HG02973 (cell line): ENCODE measurements at regions not wholly inside any gene's neighbourhood (a gene's known extent, or its start where the extent isn't known, plus 50 kb on each side); places are given as distances from the start of the nearest gene placed in this dataset.

Experiments used
- ATAC-seq: cut with Tn5 transposase; IDR thresholded peaks from one replicate; pipeline ENCODE4 v1.9.1; 2021; ENCODE audit warnings: moderate library complexity; ENCODE audit not compliant: unreplicated experiment

- ATAC-seq, result no peak
Measured at GRCh38 chr5:62001640-62002039, 304.4 kb upstream of the KIF2A start.

GRCh38 chr5:62002436-62002835 is 303.6 kb upstream of the KIF2A start:
- ATAC-seq, result no peak

DNA sequence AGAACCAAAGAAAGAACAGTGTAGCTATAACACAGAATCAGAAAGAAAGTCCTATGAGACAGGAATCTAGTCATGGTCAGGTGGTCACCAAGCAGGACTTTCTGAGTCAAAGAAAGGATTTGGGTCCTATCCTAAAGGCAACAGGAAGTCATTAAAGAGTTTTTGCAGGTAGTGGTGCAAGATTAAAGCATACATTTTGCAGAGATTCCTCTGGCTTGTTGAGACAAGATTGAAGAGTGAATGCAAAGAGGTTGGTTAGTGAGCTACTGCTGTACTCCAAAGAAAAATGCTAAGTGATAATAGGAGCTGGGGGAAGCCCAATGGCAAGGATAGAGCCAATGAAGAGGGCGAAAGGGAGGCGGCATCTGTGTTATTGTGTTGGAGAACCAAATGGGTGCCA is 300.5 kb upstream of the KIF2A start:
- ATAC-seq, result no peak

DNA sequence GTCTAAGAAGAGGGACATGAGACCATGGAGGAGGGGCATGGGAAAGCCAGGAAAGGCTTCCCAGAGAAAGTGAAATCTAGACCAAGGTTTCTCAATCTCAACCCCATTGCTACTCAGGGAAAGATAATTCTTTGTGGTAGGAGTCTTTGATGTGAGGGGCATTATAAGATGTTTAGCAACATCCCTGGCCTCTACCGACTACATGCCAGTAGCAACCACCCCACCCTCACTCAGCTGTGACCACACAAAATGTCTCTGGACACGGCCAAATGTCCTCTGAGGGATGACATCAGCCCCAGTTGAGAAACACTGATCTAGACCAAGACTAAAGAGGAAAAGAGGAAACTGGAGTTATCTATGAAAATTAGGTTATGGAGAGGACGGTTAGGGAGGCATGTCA is 298.5 kb upstream of the KIF2A start:
- no peak for ATAC-seq

DNA sequence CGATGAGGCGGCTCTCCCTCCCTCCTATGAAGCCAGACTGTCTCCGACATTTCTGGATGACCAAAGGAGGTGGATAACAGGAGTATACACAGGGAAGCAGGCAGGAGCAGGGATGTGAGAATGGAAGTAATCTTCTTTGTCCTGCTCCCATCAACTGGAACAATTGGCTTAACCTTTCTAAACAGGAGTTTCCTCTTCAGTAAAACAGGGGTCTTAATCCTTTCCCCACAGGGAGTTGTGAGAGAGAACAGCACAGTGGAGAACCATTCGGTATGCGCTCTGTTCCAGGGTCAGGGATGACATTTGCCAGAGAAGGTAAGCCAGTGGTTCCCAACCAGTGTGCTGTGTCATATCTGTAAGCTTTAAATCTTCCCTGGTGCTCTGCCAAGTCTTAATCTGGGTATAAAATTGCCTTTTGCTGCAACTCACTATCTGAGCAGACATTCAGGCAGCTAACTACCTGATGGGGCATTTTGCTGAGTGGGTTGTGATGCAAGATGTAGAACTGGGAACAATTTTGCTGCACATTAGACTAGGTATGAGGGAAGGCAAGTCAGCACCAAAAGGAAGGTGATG is 294.8 kb upstream of the KIF2A start:
- ATAC-seq, result no peak

DNA sequence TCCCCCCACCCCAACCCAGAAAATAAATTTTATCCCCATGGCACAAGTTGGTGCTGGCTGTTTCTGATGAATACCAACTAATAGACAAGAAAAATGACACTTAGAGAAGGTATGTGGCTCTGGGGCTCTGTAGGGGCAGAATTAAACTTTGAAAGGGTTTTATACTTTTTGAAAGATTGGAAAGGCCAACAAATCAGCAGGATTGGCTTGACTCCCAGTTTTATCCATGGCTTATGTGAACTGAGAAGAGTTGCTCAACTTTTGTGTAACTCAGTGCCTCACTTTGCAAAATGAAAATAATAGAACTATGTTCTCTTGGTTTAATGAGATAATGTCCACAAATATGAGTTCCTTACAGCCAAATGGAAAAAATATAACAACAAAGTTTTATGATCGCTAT is 288.9 kb upstream of the KIF2A start:
- ATAC-seq, result no peak

- ATAC-seq, result no peak
Measured at GRCh38 chr5:62029303-62029702, 276.7 kb upstream of the KIF2A start.

DNA sequence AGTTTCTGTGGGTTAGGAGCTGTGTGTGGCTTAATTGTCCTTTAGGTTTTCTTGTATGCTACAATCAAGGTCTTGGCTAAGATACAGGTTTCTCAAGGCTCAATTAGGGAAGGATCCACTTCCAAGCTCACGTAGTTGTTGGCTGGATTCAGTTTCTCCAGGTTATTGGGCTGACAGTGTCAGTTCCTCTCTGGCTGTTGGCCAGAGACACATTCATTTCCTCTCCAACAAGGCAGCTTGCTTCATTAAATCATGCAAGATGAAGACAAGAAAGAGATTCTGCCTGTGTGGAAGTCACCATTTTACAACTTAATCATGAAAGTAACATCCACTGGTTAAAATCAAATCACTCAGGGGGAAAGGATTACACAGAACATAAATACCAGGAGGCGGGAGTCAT is 275.7 kb upstream of the KIF2A start:
- ATAC-seq, result no peak

DNA sequence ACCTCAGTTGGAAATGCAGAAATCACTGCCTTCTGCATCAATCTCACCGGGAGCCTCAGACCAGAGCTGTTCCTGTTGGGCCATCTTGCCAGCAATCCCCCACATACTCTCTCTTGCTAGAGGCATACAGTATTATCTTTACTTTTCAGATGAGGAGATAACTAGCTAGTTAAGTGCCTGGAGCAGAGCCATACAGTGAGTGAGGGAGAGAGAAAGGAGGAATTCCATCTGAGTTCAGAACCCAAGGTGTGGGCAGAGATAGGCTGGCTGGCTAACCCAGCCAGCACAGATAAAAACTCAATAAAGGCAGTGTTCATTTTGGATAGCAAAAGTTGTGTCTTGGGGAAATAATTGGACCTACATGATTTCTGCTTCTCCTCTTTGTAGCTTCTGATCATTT is 268.0 kb upstream of the KIF2A start:
- ATAC-seq, result no peak

GRCh38 chr5:62041156-62041756 is 264.8 kb upstream of the KIF2A start:
- no peak for ATAC-seq

DNA sequence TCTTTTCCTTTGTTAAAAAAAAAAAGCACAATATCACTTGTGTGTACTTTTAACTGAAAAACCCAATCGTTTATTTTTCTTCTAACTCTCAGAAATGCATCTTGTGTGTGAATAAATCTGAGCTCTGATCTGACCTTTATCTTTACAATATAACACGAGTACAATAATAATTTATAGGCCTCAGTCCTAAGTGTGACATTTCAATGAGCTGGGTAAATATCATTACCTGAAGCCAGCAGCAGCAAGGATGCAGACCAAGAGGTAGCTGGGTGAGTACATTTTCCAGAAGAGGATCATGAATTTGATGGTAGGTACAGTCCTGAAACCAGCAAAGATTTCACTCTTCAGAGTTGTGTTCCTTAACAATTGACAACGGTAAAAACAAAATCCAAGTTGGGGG is 264.0 kb upstream of the KIF2A start:
- ATAC-seq, result no peak

DNA sequence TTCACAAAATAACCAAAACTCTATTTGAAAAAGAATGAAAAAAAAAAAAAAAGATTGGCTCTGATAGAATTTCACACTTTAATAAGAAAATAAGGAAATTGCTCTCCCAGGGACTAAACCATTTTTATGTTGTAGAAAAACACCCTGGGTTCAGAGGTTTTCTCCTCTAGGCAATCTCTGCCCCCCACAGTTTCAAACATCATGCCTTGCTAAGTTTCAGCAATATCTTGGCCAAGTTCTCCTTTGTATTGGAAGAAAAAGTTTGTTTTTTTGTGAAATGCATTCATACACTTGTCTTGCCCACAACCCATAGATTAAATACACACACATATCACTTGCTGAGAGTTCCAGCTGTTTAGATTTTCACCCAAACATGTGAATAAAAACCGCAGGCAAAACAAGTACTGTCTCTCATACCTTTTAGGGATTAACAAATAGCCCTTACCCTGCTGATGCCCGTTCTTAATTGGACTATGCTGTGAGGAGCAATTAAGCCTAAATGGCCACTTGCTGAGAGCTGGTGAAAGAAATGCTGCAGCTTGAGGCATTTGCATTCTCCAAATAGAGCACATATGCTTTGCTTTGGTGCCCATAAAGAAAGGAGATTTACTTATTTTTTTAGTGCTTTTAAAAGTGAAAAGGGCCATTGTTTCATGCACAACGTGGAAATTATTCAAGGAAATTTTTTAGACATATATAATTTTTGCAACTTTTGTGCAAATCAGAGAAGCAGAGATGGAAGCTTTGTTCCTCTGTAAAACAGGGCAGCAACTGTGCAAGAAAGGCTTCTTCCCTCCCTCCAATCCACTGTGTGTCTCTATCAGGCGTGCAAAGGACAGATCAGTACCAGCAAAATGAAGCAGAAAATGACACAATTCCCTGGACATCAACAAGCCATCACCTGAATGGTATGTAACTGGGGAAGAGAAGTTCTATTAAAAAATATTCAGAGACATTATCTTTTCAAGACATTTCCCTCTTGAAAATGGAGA is 262.4 kb upstream of the KIF2A start:
- no peak for ATAC-seq

DNA sequence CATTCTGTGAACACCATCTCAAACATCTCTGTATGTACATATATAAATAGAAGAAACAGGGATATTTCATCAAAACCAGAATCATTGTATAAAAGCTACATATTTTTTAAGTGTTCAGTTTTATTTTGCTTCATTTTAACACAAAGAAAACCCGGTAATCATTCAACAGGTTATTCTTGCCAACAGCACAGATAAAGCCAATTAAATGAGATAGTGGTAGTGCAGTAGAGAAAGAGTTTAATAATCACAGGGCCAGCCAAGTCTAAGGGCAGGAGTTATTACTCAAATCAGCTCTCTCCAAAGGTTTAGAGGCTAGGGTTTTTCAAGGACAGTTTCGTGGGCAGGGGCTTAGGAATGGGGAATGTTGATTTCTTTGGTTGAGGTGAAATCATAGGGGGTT is 261.0 kb upstream of the KIF2A start:
- no peak for ATAC-seq

GRCh38 chr5:62046191-62046590 is 259.8 kb upstream of the KIF2A start:
- ATAC-seq, result no peak

- ATAC-seq, result no peak
Measured at GRCh38 chr5:62051747-62052146, 254.3 kb upstream of the KIF2A start.

DNA sequence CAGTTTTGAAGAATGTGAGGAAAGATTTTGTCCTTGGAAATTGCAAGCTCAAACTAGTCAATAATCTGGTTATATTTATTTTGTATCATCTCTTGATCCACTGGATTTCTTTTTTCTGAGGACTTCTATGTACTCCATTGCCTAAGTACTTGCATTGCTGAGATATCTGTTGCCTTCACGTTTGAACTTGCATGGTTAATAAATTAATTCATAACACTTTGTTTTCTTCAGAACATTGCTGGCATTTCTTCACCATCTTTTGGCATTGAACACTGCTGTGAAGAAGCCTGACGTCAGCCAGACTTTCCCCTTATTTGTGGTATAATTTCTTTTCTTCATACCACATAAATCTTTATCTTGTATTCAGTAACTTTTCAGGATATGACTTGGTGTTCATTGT is 246.0 kb upstream of the KIF2A start:
- no peak for ATAC-seq

DNA sequence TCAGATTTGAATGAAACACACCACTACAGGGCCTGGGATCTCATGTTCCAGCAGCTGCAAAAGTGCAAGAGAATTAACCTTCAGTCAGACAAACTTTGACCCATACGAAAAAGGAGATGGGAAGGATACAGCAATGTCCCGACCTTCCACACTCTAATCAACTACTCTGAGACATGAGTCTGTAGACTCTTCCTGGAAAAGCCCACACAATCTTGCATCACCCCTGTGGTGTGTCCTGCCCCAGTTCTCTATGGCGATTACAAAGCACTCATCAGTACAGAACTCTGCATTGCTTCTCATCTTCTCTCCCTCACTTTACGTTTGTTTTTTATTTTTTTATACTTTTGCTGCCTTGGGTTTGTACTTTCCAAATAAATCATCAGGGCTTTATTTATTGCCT is 241.0 kb upstream of the KIF2A start:
- ATAC-seq, result no peak

DNA sequence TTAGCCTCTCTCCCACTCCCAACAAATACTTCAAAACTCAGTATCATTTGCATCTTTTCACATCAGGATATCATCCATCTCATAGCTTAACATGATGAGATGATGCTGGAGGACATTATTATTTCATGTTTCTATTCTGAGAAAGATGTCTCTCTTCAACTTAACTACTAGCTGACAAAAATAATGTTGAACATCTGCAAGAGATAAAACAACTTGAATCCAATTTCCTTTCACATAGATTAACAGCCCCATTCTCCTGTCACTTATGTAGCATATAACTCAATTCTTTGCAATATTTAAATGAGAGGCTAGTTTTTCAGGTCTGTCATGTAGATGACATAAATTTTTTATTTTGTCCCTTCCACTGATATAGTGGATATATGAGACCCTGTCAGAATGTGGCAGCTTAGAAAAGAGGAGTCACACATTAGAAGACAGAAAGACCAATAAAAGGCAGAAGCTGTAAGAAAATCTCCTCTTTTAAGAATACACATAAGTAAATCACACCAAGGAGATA is 239.2 kb upstream of the KIF2A start:
- no peak for ATAC-seq

DNA sequence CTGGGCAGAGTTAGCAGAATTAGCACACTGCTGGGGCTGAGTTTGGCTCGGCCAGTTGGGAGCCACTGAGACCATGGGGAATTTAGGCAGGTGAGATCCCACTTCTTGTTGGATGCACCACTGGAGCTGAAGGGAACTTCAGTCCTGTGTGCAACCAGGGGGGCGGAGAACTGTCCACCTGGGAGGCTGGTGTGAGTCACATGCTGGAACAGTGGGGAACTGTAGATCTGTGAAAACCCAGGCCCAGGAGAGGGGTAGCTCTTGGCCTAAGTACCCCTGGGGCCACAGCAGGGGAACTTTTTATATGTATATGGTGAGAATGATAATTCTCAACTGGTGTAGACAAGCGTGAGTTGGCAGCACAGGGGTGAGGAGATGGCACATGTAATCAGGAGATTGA is 237.5 kb upstream of the KIF2A start:
- ATAC-seq, result no peak

GRCh38 chr5:62077387-62077786 is 228.6 kb upstream of the KIF2A start:
- ATAC-seq, result no peak

DNA sequence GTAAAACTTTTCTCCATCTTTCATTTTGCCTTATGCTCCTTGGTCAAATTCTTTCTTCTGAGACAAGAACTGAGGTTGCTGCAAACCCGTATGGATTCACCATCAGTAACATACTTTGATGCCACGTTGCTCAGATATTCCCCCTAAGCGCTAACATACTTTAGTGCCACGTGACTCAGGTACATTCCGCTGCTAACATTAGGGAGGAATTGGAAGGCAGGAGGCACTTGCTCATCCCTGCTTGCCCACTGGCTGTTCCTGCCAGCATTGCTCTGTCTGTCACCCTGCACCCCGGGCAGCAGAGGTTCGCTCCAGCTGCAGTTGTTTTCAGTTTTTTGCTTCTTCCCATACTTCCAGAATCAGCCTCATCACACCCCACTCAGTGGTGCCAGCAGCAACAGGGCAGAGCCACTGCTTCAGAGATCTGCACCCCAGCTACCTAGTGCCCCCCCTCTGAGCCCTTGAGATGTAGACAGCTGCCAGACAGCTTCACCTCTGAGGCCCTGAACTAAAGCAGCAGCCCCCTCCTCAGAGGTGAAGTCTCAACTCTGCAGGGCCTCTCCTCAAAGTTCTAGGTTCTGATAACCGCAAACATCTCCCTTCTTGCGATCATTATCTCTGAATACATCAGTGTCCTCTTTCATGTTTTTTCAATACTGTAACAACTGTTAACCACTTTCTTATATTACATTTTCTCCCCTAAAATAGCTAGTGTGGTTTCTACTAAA is 228.0 kb upstream of the KIF2A start:
- ATAC-seq, result no peak
